HEK293 (cell line): ENCODE measurements at regions not wholly inside any gene's neighbourhood (a gene's known extent, or its start where the extent isn't known, plus 50 kb on each side); places are given as distances from the start of the nearest gene placed in this dataset.

ENCODE experiments used
- CTCF ChIA-PET: fragments of 350-600 bp; formaldehyde crosslinking; extraction: SDS; loops from one replicate; lab custom pipeline; 2021; ENCODE audit warnings: antibody characterized with exemption; lab: Yijun Ruan, JAX
- POLR2A ChIA-PET: fragments of 300-600 bp; formaldehyde crosslinking; extraction: SDS; loops from one replicate; lab custom pipeline; 2020; ENCODE audit warnings: antibody characterized with exemption, inconsistent platforms; lab: Yijun Ruan, JAX
- H3K27ac ChIP-seq: fragments of 200-500 bp; sonication (Bioruptor generic); 2 replicates; pipeline ENCODE4 v1.5.1; 2014; ENCODE audit warnings: low read depth, low read length, control low read depth, inconsistent platforms; ENCODE audit errors: extremely low read depth
- H3K36me3 ChIP-seq, 2 experiments: fragments of 200-500 bp in 1 of 2; sonication (Bioruptor generic) in 1 of 2; 1 replicate in 1 of 2; 2 replicates in 1 of 2; pipeline ENCODE4 v1.5.1; 2014 to 2017; ENCODE audit warnings: inconsistent platforms in 2 of 2, low read length in 2 of 2; ENCODE audit not compliant: control insufficient read depth in 2 of 2, insufficient read depth in 1 of 2
- H3K4me1 ChIP-seq: fragments of 200-500 bp; sonication (Bioruptor generic); 2 replicates; pipeline ENCODE4 v1.5.1; 2014; ENCODE audit warnings: mild to moderate bottlenecking, low read length, inconsistent platforms; ENCODE audit not compliant: control insufficient read depth, insufficient read depth
- H3K4me3 ChIP-seq: 2 replicates; pipeline ENCODE4 v1.5.1; 2011; ENCODE audit warnings: low read depth, mild to moderate bottlenecking, control low read depth, low read length, moderate library complexity
- H3K9me3 ChIP-seq: fragments of 200-500 bp; sonication (Bioruptor generic); 2 replicates; pipeline ENCODE4 v1.5.1; 2014; ENCODE audit warnings: low read depth, low read length, inconsistent platforms; ENCODE audit not compliant: control insufficient read depth, insufficient read depth
- KLF7 ChIP-seq: fragments of 450-650 bp; formaldehyde crosslinking; IDR thresholded peaks from 2 replicates; pipeline ENCODE4 v1.5.1; 2016; ENCODE audit warnings: missing biosample characterization, missing genetic modification characterization, borderline replicate concordance
- SP7 ChIP-seq: fragments of 450-650 bp; formaldehyde crosslinking; IDR thresholded peaks from 2 replicates; pipeline ENCODE4 v1.5.1; 2016; ENCODE audit warnings: missing biosample characterization, missing genetic modification characterization
- ZEB2 ChIP-seq: fragments of 450-650 bp; formaldehyde crosslinking; IDR thresholded peaks from 2 replicates; pipeline ENCODE4 v1.5.1; 2016; ENCODE audit warnings: missing biosample characterization, missing genetic modification characterization
- ZNF777 ChIP-seq: fragments of 450-650 bp; formaldehyde crosslinking; IDR thresholded peaks from 2 replicates; pipeline ENCODE4 v1.5.1; 2017; ENCODE audit warnings: missing biosample characterization, missing genetic modification characterization, borderline replicate concordance
- TF ChIP-seq, protein P1 (sequence below): fragments of 450-650 bp; formaldehyde crosslinking; IDR thresholded peaks from 2 replicates; pipeline ENCODE4 v1.5.1; 2016; ENCODE audit warnings: missing biosample characterization, missing genetic modification characterization
- TF ChIP-seq, protein P2 (sequence below): fragments of 450-650 bp; formaldehyde crosslinking; conservative IDR thresholded peaks from 2 replicates; pipeline ENCODE4 v1.5.1; 2016; ENCODE audit warnings: low read depth, missing biosample characterization, missing genetic modification characterization
- TF ChIP-seq, protein P3 (sequence below): fragments of 450-650 bp; formaldehyde crosslinking; IDR thresholded peaks from 2 replicates; pipeline ENCODE4 v1.5.1; 2016; ENCODE audit warnings: missing biosample characterization, missing genetic modification characterization
- TF ChIP-seq, protein P4 (sequence below): fragments of 450-650 bp; IDR thresholded peaks from 2 replicates; pipeline ENCODE4 v1.5.1; 2018; ENCODE audit warnings: missing biosample characterization, missing genetic modification characterization
- TF ChIP-seq, protein P5 (sequence below): fragments of 450-650 bp; formaldehyde crosslinking; IDR thresholded peaks from 2 replicates; pipeline ENCODE4 v1.5.1; 2016; ENCODE audit warnings: missing biosample characterization, missing genetic modification characterization
- TF ChIP-seq, protein P6 (sequence below): fragments of 450-650 bp; formaldehyde crosslinking; IDR thresholded peaks from 2 replicates; pipeline ENCODE4 v1.5.1; 2016; ENCODE audit warnings: missing biosample characterization, missing genetic modification characterization, borderline replicate concordance

DNA sequence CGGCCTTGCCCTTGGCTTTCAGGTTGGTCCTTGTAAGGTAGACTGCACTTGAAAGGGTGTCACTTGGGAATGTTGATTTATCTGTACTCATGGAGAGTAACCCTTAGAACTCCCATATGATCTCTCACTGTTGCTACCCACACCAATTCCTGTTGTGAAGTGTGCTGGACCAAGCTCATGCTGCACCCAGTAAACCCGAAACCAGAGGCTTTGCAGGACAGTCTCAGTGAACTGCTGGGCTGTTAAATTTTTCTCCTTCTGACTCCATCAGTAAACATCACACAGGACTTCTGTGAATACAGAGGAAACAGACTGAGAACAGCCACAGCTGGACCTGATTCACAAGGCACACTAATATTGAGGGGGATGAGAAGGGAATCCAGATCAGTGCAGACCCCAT is 783.0 kb downstream of the TMEM121 start:
- Histone ChIP-seq H3K4me3 (no peak overlapping the region), H3K36me3 (no peaks in the 10 kb centered on the region), H3K27ac (no peak overlapping the region), H3K9me3 (no peaks in the 10 kb centered on the region), H3K4me1 (no peaks in the 10 kb centered on the region)
- CTCF ChIA-PET, result interaction anchor here (0.7 to 1.6 kb wide), 4 partner anchors 8 to 133 kb away, joined by 3 to 4 read pairs (median 3); no protein-coding TSS in a partner anchor
- TF ChIP-seq, protein P1, sequence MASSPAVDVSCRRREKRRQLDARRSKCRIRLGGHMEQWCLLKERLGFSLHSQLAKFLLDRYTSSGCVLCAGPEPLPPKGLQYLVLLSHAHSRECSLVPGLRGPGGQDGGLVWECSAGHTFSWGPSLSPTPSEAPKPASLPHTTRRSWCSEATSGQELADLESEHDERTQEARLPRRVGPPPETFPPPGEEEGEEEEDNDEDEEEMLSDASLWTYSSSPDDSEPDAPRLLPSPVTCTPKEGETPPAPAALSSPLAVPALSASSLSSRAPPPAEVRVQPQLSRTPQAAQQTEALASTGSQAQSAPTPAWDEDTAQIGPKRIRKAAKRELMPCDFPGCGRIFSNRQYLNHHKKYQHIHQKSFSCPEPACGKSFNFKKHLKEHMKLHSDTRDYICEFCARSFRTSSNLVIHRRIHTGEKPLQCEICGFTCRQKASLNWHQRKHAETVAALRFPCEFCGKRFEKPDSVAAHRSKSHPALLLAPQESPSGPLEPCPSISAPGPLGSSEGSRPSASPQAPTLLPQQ (tag by site-specific recombination), result no peak
- TF ChIP-seq SP7 (tag by site-specific recombination) (no peak), ZEB2 (tag by site-specific recombination) (no peak), KLF7 (tag by site-specific recombination) (no peak), ZNF777 (no peak)
- TF ChIP-seq, protein P2, sequence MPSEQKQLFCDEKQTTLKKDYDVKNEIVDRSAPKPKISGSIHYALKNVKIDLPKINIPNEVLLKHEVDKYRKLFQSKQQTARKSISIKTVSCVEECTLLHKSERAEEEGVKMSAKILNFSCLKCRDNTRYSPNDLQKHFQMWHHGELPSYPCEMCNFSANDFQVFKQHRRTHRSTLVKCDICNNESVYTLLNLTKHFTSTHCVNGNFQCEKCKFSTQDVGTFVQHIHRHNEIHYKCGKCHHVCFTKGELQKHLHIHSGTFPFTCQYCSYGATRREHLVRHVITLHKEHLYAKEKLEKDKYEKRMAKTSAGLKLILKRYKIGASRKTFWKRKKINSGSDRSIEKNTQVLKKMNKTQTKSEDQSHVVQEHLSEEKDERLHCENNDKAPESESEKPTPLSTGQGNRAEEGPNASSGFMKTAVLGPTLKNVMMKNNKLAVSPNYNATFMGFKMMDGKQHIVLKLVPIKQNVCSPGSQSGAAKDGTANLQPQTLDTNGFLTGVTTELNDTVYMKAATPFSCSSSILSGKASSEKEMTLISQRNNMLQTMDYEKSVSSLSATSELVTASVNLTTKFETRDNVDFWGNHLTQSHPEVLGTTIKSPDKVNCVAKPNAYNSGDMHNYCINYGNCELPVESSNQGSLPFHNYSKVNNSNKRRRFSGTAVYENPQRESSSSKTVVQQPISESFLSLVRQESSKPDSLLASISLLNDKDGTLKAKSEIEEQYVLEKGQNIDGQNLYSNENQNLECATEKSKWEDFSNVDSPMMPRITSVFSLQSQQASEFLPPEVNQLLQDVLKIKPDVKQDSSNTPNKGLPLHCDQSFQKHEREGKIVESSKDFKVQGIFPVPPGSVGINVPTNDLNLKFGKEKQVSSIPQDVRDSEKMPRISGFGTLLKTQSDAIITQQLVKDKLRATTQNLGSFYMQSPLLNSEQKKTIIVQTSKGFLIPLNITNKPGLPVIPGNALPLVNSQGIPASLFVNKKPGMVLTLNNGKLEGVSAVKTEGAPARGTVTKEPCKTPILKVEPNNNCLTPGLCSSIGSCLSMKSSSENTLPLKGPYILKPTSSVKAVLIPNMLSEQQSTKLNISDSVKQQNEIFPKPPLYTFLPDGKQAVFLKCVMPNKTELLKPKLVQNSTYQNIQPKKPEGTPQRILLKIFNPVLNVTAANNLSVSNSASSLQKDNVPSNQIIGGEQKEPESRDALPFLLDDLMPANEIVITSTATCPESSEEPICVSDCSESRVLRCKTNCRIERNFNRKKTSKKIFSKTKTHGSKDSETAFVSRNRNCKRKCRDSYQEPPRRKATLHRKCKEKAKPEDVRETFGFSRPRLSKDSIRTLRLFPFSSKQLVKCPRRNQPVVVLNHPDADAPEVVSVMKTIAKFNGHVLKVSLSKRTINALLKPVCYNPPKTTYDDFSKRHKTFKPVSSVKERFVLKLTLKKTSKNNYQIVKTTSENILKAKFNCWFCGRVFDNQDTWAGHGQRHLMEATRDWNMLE (tag by site-specific recombination), result no peak
- TF ChIP-seq, protein P3, sequence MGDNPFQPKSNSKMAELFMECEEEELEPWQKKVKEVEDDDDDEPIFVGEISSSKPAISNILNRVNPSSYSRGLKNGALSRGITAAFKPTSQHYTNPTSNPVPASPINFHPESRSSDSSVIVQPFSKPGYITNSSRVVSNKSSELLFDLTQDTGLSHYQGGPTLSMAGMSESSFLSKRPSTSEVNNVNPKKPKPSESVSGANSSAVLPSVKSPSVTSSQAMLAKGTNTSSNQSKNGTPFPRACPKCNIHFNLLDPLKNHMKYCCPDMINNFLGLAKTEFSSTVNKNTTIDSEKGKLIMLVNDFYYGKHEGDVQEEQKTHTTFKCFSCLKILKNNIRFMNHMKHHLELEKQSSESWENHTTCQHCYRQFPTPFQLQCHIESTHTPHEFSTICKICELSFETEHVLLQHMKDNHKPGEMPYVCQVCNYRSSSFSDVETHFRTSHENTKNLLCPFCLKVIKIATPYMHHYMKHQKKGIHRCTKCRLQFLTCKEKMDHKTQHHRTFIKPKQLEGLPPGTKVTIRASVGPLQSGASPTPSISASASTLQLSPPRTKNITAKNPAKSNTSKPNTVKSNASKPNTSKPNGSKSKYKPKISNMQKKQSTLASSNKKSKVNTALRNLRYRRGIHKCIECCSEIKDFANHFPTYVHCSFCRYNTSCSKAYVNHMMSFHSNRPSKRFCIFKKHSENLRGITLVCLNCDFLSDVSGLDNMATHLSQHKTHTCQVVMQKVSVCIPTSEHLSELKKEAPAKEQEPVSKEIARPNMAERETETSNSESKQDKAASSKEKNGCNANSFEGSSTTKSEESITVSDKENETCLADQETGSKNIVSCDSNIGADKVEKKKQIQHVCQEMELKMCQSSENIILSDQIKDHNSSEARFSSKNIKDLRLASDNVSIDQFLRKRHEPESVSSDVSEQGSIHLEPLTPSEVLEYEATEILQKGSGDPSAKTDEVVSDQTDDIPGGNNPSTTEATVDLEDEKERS, result no peak
- TF ChIP-seq, protein P4, sequence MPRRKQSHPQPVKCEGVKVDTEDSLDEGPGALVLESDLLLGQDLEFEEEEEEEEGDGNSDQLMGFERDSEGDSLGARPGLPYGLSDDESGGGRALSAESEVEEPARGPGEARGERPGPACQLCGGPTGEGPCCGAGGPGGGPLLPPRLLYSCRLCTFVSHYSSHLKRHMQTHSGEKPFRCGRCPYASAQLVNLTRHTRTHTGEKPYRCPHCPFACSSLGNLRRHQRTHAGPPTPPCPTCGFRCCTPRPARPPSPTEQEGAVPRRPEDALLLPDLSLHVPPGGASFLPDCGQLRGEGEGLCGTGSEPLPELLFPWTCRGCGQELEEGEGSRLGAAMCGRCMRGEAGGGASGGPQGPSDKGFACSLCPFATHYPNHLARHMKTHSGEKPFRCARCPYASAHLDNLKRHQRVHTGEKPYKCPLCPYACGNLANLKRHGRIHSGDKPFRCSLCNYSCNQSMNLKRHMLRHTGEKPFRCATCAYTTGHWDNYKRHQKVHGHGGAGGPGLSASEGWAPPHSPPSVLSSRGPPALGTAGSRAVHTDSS (tag by site-specific recombination), result no peak
- TF ChIP-seq, protein P5, sequence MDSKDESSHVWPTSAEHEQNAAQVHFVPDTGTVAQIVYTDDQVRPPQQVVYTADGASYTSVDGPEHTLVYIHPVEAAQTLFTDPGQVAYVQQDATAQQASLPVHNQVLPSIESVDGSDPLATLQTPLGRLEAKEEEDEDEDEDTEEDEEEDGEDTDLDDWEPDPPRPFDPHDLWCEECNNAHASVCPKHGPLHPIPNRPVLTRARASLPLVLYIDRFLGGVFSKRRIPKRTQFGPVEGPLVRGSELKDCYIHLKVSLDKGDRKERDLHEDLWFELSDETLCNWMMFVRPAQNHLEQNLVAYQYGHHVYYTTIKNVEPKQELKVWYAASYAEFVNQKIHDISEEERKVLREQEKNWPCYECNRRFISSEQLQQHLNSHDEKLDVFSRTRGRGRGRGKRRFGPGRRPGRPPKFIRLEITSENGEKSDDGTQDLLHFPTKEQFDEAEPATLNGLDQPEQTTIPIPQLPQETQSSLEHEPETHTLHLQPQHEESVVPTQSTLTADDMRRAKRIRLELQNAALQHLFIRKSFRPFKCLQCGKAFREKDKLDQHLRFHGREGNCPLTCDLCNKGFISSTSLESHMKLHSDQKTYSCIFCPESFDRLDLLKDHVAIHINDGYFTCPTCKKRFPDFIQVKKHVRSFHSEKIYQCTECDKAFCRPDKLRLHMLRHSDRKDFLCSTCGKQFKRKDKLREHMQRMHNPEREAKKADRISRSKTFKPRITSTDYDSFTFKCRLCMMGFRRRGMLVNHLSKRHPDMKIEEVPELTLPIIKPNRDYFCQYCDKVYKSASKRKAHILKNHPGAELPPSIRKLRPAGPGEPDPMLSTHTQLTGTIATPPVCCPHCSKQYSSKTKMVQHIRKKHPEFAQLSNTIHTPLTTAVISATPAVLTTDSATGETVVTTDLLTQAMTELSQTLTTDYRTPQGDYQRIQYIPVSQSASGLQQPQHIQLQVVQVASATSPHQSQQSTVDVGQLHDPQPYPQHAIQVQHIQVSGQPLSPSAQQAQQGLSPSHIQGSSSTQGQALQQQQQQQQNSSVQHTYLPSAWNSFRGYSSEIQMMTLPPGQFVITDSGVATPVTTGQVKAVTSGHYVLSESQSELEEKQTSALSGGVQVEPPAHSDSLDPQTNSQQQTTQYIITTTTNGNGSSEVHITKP, result no peak
- TF ChIP-seq, protein P6, sequence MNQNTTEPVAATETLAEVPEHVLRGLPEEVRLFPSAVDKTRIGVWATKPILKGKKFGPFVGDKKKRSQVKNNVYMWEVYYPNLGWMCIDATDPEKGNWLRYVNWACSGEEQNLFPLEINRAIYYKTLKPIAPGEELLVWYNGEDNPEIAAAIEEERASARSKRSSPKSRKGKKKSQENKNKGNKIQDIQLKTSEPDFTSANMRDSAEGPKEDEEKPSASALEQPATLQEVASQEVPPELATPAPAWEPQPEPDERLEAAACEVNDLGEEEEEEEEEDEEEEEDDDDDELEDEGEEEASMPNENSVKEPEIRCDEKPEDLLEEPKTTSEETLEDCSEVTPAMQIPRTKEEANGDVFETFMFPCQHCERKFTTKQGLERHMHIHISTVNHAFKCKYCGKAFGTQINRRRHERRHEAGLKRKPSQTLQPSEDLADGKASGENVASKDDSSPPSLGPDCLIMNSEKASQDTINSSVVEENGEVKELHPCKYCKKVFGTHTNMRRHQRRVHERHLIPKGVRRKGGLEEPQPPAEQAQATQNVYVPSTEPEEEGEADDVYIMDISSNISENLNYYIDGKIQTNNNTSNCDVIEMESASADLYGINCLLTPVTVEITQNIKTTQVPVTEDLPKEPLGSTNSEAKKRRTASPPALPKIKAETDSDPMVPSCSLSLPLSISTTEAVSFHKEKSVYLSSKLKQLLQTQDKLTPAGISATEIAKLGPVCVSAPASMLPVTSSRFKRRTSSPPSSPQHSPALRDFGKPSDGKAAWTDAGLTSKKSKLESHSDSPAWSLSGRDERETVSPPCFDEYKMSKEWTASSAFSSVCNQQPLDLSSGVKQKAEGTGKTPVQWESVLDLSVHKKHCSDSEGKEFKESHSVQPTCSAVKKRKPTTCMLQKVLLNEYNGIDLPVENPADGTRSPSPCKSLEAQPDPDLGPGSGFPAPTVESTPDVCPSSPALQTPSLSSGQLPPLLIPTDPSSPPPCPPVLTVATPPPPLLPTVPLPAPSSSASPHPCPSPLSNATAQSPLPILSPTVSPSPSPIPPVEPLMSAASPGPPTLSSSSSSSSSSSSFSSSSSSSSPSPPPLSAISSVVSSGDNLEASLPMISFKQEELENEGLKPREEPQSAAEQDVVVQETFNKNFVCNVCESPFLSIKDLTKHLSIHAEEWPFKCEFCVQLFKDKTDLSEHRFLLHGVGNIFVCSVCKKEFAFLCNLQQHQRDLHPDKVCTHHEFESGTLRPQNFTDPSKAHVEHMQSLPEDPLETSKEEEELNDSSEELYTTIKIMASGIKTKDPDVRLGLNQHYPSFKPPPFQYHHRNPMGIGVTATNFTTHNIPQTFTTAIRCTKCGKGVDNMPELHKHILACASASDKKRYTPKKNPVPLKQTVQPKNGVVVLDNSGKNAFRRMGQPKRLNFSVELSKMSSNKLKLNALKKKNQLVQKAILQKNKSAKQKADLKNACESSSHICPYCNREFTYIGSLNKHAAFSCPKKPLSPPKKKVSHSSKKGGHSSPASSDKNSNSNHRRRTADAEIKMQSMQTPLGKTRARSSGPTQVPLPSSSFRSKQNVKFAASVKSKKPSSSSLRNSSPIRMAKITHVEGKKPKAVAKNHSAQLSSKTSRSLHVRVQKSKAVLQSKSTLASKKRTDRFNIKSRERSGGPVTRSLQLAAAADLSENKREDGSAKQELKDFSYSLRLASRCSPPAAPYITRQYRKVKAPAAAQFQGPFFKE, result no peak
- POLR2A ChIA-PET, result no interaction called here
